ENCODE measurements at regions not wholly inside any gene's neighbourhood (a gene's known extent, or its start where the extent isn't known, plus 50 kb on each side); places are given as distances from the start of the nearest gene placed in this dataset.

DNA sequence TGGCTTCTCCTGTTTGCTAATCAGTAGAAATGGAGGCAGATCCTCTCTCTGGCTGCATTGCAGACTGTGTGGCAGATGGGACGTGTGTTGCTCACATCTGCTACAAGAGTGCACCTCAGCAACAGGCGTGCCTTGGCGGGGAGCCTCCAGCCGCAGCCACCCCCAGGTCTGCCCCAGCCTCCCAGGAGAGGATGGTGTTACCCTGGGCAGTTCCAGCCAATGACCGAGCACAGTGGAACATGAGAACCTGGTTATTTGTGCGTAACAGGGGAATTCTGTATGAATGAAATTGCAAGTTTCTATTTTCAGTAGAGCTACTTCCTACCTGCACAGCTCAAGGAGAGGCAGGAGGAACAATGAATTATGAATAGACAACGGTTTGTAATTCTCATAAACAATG, 130.6 kb upstream of the CBLN2 start:
- DNase-seq = no peak
- Histone ChIP-seq H3K9ac (no peak overlapping the region), H3K9me2 (no peaks in the 10 kb centered on the region), H3K27me3 (ENCODE audit: insufficient read depth) (no peaks in the 10 kb centered on the region), H3K36me3 (replicated peaks in 1 of 2; ENCODE audit: control insufficient read depth in 1 of 2, insufficient read depth in 2 of 2, low read length in 1 of 2) (no peaks in the 10 kb centered on the region), H3K27ac (ENCODE audit: low read depth in 2 of 2, low read length in 1 of 2) (no peak overlapping the region), H3F3A (replicated peaks; ENCODE audit: insufficient read depth) (no peaks in the 10 kb centered on the region), H2AFZ (ENCODE audit: low read depth) (no peak overlapping the region), H3K4me2 (peak overlapping the region; percentile 21; the same call in 1 of the 2 replicates), H3K9me3 (no peaks in the 10 kb centered on the region), H3K4me3 (ENCODE audit: low read depth in 2 of 2, low read length in 1 of 2) (no peak overlapping the region), H4K20me1 (ENCODE audit: insufficient read depth) (no peaks in the 10 kb centered on the region), H3K4me1 (ENCODE audit: control insufficient read depth in 1 of 2, insufficient read depth in 2 of 2, low read depth in 1 of 2, low read length in 1 of 2) (no peaks in the 10 kb centered on the region), H3K79me2 (ENCODE audit: insufficient read depth) (no peaks in the 10 kb centered on the region)
- CTCF ChIA-PET = interaction anchor here (1.5 to 4.4 kb wide), 3 partner anchors 8 to 128 kb away, joined by 4 to 41 read pairs (median 37); no protein-coding TSS in a partner anchor
- POLR2A ChIA-PET = no interaction called here
- TF ChIP-seq MXI1 (IDR thresholded peaks at IDR 0.05; ENCODE audit: low read depth, low read length) (no peak), EZH2phosphoT487 (IDR thresholded peaks at IDR 0.05; ENCODE audit: borderline replicate concordance, low read depth) (no peak), RCOR1 (IDR thresholded peaks at IDR 0.05; ENCODE audit: low read length) (no peak), TAF1 (IDR thresholded peaks at IDR 0.05; ENCODE audit: borderline replicate concordance, low read depth, low read length) (no peak), SIN3A (IDR thresholded peaks at IDR 0.05; ENCODE audit: borderline replicate concordance, low read depth, low read length) (no peak), RXRA (IDR thresholded peaks at IDR 0.05; ENCODE audit: borderline replicate concordance, low read depth) (no peak), TEAD4 (IDR thresholded peaks at IDR 0.05; ENCODE audit: borderline replicate concordance, insufficient read depth) (no peak), IRF3 (IDR thresholded peaks at IDR 0.05; ENCODE audit: low read depth, low read length) (no peak), SMC3 (IDR thresholded peaks at IDR 0.05; ENCODE audit: low read depth, low read length) (no peak), REST (IDR thresholded peaks at IDR 0.05; ENCODE audit: low read depth, low read length) (no peak), FOSL2 (IDR thresholded peaks at IDR 0.05; ENCODE audit: borderline replicate concordance, low read depth) (no peak), EP300 (IDR thresholded peaks at IDR 0.05; ENCODE audit: borderline replicate concordance in 1 of 2, low read depth in 1 of 2, low read length in 1 of 2) (no peak), YY1 (IDR thresholded peaks at IDR 0.05; ENCODE audit: low read depth) (no peak), ELF1 (IDR thresholded peaks at IDR 0.05) (no peak), POLR2AphosphoS5 (IDR thresholded peaks at IDR 0.05; ENCODE audit: low read depth, low read length) (no peak)
- TF ChIP-seq, protein P1, sequence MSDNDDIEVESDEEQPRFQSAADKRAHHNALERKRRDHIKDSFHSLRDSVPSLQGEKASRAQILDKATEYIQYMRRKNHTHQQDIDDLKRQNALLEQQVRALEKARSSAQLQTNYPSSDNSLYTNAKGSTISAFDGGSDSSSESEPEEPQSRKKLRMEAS (IDR thresholded peaks at IDR 0.05; ENCODE audit: low read depth) = no peak
- TF ChIP-seq, protein P2, sequence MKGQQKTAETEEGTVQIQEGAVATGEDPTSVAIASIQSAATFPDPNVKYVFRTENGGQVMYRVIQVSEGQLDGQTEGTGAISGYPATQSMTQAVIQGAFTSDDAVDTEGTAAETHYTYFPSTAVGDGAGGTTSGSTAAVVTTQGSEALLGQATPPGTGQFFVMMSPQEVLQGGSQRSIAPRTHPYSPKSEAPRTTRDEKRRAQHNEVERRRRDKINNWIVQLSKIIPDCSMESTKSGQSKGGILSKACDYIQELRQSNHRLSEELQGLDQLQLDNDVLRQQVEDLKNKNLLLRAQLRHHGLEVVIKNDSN (IDR thresholded peaks at IDR 0.05; ENCODE audit: borderline replicate concordance, low read depth) = no peak
- 46% methylated on average over 5 of the region's 7 CpGs for WGBS (ENCODE audit: low lambda C conversion rate)

All from SK-N-SH (cell line).